Right lobe of liver (tissue), 4 donors: ENCODE measurements at regions not wholly inside any gene's neighbourhood (a gene's known extent, or its start where the extent isn't known, plus 50 kb on each side); places are given as distances from the start of the nearest gene placed in this dataset.

Experiments
- POLR2A ChIP-seq: fragments of 450-650 bp; IDR thresholded peaks from one replicate; pipeline ENCODE4 v1.6.1; 2017; ENCODE audit warnings: antibody characterized with exemption, mild to moderate bottlenecking
- TF ChIP-seq, protein P1 (sequence below), 4 donors: fragments of 200-600 bp in 3 of 4; fragments of 450-650 bp in 1 of 4; IDR thresholded peaks; one replicate each; pipeline versions ENCODE4 v1.5.1 to v1.8.0; 2016 to 2022; ENCODE audit warnings: antibody characterized with exemption in 4 of 4, mild to moderate bottlenecking in 2 of 4
- donor health status: DM: no; HTN: no; CAD: no.
- donor health status: DM: no; HTN: no; CAD: no.
- donor health status: DM: no; HTN: yes; CAD: no.

DNA sequence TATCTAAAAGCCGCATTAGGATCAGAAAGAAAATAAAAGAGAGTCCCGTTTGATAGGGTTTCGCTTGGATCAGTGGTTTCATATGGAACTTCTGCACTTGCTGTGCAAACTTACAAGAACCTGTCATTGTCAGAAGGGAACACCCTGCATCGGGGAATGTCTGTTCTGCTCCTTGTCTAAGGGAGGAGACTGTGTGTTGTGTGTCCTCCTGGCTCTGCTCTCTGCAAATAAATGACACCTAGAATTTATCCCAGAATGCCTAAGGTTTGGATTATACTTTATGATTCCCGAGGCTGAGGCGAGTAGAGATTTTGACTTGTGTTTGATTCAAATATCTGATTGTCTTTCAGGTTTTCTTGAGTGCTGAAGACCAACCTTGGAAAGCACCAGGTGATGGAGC, 785.1 kb downstream of the GALR1 start:
- TF ChIP-seq, protein P1, sequence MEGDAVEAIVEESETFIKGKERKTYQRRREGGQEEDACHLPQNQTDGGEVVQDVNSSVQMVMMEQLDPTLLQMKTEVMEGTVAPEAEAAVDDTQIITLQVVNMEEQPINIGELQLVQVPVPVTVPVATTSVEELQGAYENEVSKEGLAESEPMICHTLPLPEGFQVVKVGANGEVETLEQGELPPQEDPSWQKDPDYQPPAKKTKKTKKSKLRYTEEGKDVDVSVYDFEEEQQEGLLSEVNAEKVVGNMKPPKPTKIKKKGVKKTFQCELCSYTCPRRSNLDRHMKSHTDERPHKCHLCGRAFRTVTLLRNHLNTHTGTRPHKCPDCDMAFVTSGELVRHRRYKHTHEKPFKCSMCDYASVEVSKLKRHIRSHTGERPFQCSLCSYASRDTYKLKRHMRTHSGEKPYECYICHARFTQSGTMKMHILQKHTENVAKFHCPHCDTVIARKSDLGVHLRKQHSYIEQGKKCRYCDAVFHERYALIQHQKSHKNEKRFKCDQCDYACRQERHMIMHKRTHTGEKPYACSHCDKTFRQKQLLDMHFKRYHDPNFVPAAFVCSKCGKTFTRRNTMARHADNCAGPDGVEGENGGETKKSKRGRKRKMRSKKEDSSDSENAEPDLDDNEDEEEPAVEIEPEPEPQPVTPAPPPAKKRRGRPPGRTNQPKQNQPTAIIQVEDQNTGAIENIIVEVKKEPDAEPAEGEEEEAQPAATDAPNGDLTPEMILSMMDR (IDR thresholded peaks at IDR 0.05): no peak
- TF ChIP-seq POLR2A: no peak
